ENCODE measurements at regions not wholly inside any gene's neighbourhood (a gene's known extent, or its start where the extent isn't known, plus 50 kb on each side); places are given as distances from the start of the nearest gene placed in this dataset.
A peak's percentile ranks its signal among the peaks of the same experiment; 100 is the strongest.

GRCh38 chr2:16018277-16019059, 78.1 kb downstream of the MYCN start:
- no peak for DNase-seq
- Mint-ChIP-seq H3K9me3 (peaks cover 0 to 8% (median 3%) of the 10 kb centered on the region in 7 donors), H3K36me3 (peaks cover 0 to 4% of the 10 kb centered on the region in 2 donors), H3K4me1 (peaks cover 0 to under 1% (median 0%) of the 10 kb centered on the region in 3 donors), H3K4me3 (no peak overlapping the region), H3K27me3 (peaks cover 16 to 34% (median 23%) of the 10 kb centered on the region in 3 donors), H3K27ac (no peak overlapping the region)
- ATAC-seq (ENCODE audit: low read depth in 2 of 2) = no peak

- no peak overlapping the region for H3K4me3 Mint-ChIP-seq
- H3K27ac Mint-ChIP-seq = no peak overlapping the region
- peaks cover 0 to 10% (median 3%) of the 10 kb centered on the region in 7 donors for H3K9me3 Mint-ChIP-seq
- H3K27me3 Mint-ChIP-seq = peaks cover 27 to 52% (median 28%) of the 10 kb centered on the region in 3 donors
- DNase-seq = no peak
- H3K4me1 Mint-ChIP-seq = peaks cover 0 to 3% (median 0%) of the 10 kb centered on the region in 3 donors
- H3K36me3 Mint-ChIP-seq = peaks cover 0 to 9% of the 10 kb centered on the region in 2 donors
- no peak for ATAC-seq (ENCODE audit: low read depth in 2 of 2)
Measured at GRCh38 chr2:16016282-16016681, 75.9 kb downstream of the MYCN start.

- Mint-ChIP-seq H3K36me3 (peaks cover 0 to 9% of the 10 kb centered on the region in 2 donors), H3K4me1 (peaks cover 0 to 3% (median 0%) of the 10 kb centered on the region in 3 donors), H3K27ac (no peak overlapping the region), H3K9me3 (peaks cover 0 to 10% (median 3%) of the 10 kb centered on the region in 7 donors), H3K4me3 (no peak overlapping the region), H3K27me3 (peaks cover 27 to 52% (median 28%) of the 10 kb centered on the region in 3 donors)
- ATAC-seq (ENCODE audit: low read depth in 2 of 2) = no peak
- DNase-seq = no peak
Measured at GRCh38 chr2:16015903-16016265, 75.5 kb downstream of the MYCN start.

GRCh38 chr2:16015210-16015902, 75.0 kb downstream of the MYCN start:
- Mint-ChIP-seq H3K27me3 (peaks cover 26 to 49% (median 28%) of the 10 kb centered on the region in 3 donors), H3K36me3 (peaks cover 0 to 9% of the 10 kb centered on the region in 2 donors), H3K27ac (no peak overlapping the region), H3K4me1 (peaks cover 0 to 3% (median 0%) of the 10 kb centered on the region in 3 donors), H3K4me3 (peak overlapping the region in 1 of 8 donors; percentile 5), H3K9me3 (peaks cover 0 to 10% (median 3%) of the 10 kb centered on the region in 7 donors)
- DNase-seq (no peak), ATAC-seq (ENCODE audit: low read depth in 2 of 2) (no peak)

GRCh38 chr2:16014802-16015201, 74.5 kb downstream of the MYCN start:
- Mint-ChIP-seq H3K36me3 (peaks cover 0 to 9% of the 10 kb centered on the region in 2 donors), H3K9me3 (peaks cover 0 to 10% (median 3%) of the 10 kb centered on the region in 7 donors), H3K27ac (no peak overlapping the region), H3K4me3 (peak overlapping the region in 1 of 8 donors; percentile 5), H3K27me3 (peaks cover 23 to 45% (median 28%) of the 10 kb centered on the region in 3 donors), H3K4me1 (peaks cover 0 to 3% (median 0%) of the 10 kb centered on the region in 3 donors)
- DNase-seq (no peak), ATAC-seq (ENCODE audit: low read depth in 2 of 2) (no peak)

GRCh38 chr2:16014041-16014787, 73.9 kb downstream of the MYCN start:
- H3K27ac Mint-ChIP-seq = no peak overlapping the region
- H3K36me3 Mint-ChIP-seq = peaks cover 0 to 9% of the 10 kb centered on the region in 2 donors
- H3K4me1 Mint-ChIP-seq = peaks cover 0 to 3% (median 0%) of the 10 kb centered on the region in 3 donors
- H3K4me3 Mint-ChIP-seq = peak overlapping the region in 1 of 8 donors; percentile 25
- ATAC-seq (ENCODE audit: low read depth in 2 of 2) = no peak
- peaks cover 0 to 10% (median 3%) of the 10 kb centered on the region in 7 donors for H3K9me3 Mint-ChIP-seq
- no peak for DNase-seq
- H3K27me3 Mint-ChIP-seq = peaks cover 23 to 45% (median 28%) of the 10 kb centered on the region in 3 donors

- Mint-ChIP-seq H3K4me1 (peaks cover 0 to 3% (median 0%) of the 10 kb centered on the region in 3 donors), H3K9me3 (peaks cover 0 to 10% (median 3%) of the 10 kb centered on the region in 7 donors), H3K27ac (no peak overlapping the region), H3K36me3 (peaks cover 0 to 9% of the 10 kb centered on the region in 2 donors), H3K4me3 (peak overlapping the region in 1 of 8 donors; percentile 48), H3K27me3 (peaks cover 23 to 45% (median 28%) of the 10 kb centered on the region in 3 donors)
- no peak for ATAC-seq (ENCODE audit: low read depth in 2 of 2)
- no peak for DNase-seq
Measured at GRCh38 chr2:16013359-16013911, 73.1 kb downstream of the MYCN start.

GRCh38 chr2:16012626-16013358, 72.4 kb downstream of the MYCN start:
- H3K4me3 Mint-ChIP-seq = no peak overlapping the region
- ATAC-seq (ENCODE audit: low read depth in 2 of 2) (no peak), DNase-seq (no peak)
- H3K27ac Mint-ChIP-seq = no peak overlapping the region
- peaks cover 0 to 9% of the 10 kb centered on the region in 2 donors for H3K36me3 Mint-ChIP-seq
- peaks cover 0 to 3% (median 0%) of the 10 kb centered on the region in 3 donors for H3K4me1 Mint-ChIP-seq
- H3K27me3 Mint-ChIP-seq = peaks cover 23 to 38% (median 28%) of the 10 kb centered on the region in 3 donors
- peaks cover 0 to 10% (median 2%) of the 10 kb centered on the region in 7 donors for H3K9me3 Mint-ChIP-seq

- no peak overlapping the region for H3K4me3 Mint-ChIP-seq
- ATAC-seq (ENCODE audit: low read depth in 2 of 2) (no peak), DNase-seq (no peak)
- H3K9me3 Mint-ChIP-seq = peaks cover 0 to 10% (median 3%) of the 10 kb centered on the region in 7 donors
- H3K36me3 Mint-ChIP-seq = peaks cover 0 to 9% of the 10 kb centered on the region in 2 donors
- H3K27ac Mint-ChIP-seq = no peak overlapping the region
- peaks cover 0 to 3% (median 0%) of the 10 kb centered on the region in 3 donors for H3K4me1 Mint-ChIP-seq
- H3K27me3 Mint-ChIP-seq = peaks cover 23 to 36% (median 28%) of the 10 kb centered on the region in 3 donors
Measured at GRCh38 chr2:16012029-16012596, 71.8 kb downstream of the MYCN start.

GRCh38 chr2:16011621-16011960, 71.2 kb downstream of the MYCN start:
- peaks cover 0 to 10% (median 4%) of the 10 kb centered on the region in 7 donors for H3K9me3 Mint-ChIP-seq

GRCh38 chr2:16010951-16011620, 70.7 kb downstream of the MYCN start:
- DNase-seq (no peak), ATAC-seq (ENCODE audit: low read depth in 2 of 2) (no peak)
- H3K4me1 Mint-ChIP-seq = peaks cover 0 to 3% (median 0%) of the 10 kb centered on the region in 3 donors
- peaks cover 0 to 9% of the 10 kb centered on the region in 2 donors for H3K36me3 Mint-ChIP-seq
- H3K27ac Mint-ChIP-seq = no peak overlapping the region
- peaks cover 23 to 36% (median 28%) of the 10 kb centered on the region in 3 donors for H3K27me3 Mint-ChIP-seq
- peaks cover 0 to 10% (median 4%) of the 10 kb centered on the region in 7 donors for H3K9me3 Mint-ChIP-seq
- no peak overlapping the region for H3K4me3 Mint-ChIP-seq

More at GRCh38 chr2:16011621-16011960, 71.2 kb downstream of the MYCN start:
- H3K36me3 Mint-ChIP-seq = peaks cover 0 to 9% of the 10 kb centered on the region in 2 donors
- no peak for DNase-seq
- no peak overlapping the region for H3K4me3 Mint-ChIP-seq
- ATAC-seq (ENCODE audit: low read depth in 2 of 2) = no peak
- peaks cover 23 to 36% (median 28%) of the 10 kb centered on the region in 3 donors for H3K27me3 Mint-ChIP-seq
- peaks cover 0 to 3% (median 0%) of the 10 kb centered on the region in 3 donors for H3K4me1 Mint-ChIP-seq
- H3K27ac Mint-ChIP-seq = no peak overlapping the region
